Mesothelial cell of epicardium (in vitro differentiated cells): ENCODE measurements at regions not wholly inside any gene's neighbourhood (a gene's known extent, or its start where the extent isn't known, plus 50 kb on each side); places are given as distances from the start of the nearest gene placed in this dataset.

Experiments
- DNase-seq, 2 experiments: peaks; one replicate each; pipeline ENCODE4 v3.0.0; 2021; ENCODE audit warnings: low spot score in 2 of 2; ENCODE audit not compliant: unreplicated experiment in 2 of 2
- H3K27ac Mint-ChIP-seq: 2 replicates; pipeline ENCODE4 v1.8.0; 2021; ENCODE audit warnings: mixed read lengths
- H3K27me3 Mint-ChIP-seq: 2 replicates; pipeline ENCODE4 v1.8.0; 2021; ENCODE audit warnings: low read depth, mixed read lengths
- H3K36me3 Mint-ChIP-seq: 2 replicates; pipeline ENCODE4 v1.8.0; 2021; ENCODE audit warnings: mixed read lengths
- H3K4me1 Mint-ChIP-seq: 2 replicates; pipeline ENCODE4 v1.8.0; 2021; ENCODE audit warnings: mixed read lengths
- H3K4me3 Mint-ChIP-seq: 2 replicates; pipeline ENCODE4 v1.8.0; 2021; ENCODE audit warnings: mild to moderate bottlenecking, moderate library complexity, mixed read lengths
- H3K9me3 Mint-ChIP-seq: 2 replicates; pipeline ENCODE4 v1.8.0; 2021; ENCODE audit warnings: mixed read lengths
- TF ChIP-seq, protein P1 (sequence below): fragments of 200-600 bp; sonication (generic); IDR thresholded peaks from one replicate; pipeline ENCODE4 v1.5.0; 2021; ENCODE audit warnings: antibody characterized with exemption; ENCODE audit not compliant: unreplicated experiment

DNA sequence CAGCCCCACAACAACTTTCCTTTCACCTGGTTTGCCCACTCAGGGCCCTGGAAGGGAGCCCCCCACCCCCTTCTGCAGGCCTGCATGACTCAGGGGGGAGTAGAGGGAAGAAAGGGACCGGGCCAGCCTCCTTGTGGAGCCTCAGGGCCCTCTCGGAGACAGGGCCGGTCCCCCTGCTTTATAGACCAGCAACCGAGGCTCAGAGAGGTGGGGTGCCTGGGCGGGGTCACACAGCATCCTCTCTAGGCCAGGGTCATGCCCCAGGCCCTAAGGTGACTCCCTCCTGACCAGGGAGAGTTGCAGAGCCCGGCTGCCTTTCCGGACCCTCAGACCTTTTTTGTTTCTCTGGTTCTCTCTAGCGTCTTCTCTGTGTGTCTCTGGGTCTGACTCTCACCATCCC, 211.3 kb downstream of the TBC1D2B start:
- no peak for DNase-seq
- H3K4me3 Mint-ChIP-seq: no peak overlapping the region
- H3K4me1 Mint-ChIP-seq: peaks cover 39% of the 10 kb centered on the region
- TF ChIP-seq, protein P1, sequence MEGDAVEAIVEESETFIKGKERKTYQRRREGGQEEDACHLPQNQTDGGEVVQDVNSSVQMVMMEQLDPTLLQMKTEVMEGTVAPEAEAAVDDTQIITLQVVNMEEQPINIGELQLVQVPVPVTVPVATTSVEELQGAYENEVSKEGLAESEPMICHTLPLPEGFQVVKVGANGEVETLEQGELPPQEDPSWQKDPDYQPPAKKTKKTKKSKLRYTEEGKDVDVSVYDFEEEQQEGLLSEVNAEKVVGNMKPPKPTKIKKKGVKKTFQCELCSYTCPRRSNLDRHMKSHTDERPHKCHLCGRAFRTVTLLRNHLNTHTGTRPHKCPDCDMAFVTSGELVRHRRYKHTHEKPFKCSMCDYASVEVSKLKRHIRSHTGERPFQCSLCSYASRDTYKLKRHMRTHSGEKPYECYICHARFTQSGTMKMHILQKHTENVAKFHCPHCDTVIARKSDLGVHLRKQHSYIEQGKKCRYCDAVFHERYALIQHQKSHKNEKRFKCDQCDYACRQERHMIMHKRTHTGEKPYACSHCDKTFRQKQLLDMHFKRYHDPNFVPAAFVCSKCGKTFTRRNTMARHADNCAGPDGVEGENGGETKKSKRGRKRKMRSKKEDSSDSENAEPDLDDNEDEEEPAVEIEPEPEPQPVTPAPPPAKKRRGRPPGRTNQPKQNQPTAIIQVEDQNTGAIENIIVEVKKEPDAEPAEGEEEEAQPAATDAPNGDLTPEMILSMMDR: no peak
- H3K36me3 Mint-ChIP-seq: no peaks in the 10 kb centered on the region
- no peaks in the 10 kb centered on the region for H3K9me3 Mint-ChIP-seq
- H3K27me3 Mint-ChIP-seq: no peaks in the 10 kb centered on the region
- H3K27ac Mint-ChIP-seq: no peak overlapping the region

DNA sequence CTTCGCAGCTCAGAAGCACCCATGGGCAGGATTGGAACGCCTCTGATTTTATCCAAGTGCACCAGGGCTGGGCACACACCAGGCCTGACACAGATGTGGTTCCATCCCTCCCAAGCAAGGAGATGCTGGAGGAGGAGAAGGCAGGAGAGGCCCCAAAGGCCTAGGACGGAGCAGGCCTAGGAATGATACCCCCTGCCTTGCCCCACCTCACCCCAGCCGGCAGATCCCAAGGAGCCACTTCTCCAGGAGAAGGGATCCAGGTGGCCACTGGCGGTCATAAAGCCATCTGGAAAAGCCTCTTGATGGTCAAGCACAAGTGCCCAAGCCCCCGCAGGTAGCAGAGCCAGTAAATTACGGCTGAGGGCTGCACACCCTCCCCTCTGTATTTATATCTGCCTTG, 211.8 kb downstream of the TBC1D2B start:
- no peak overlapping the region for H3K27ac Mint-ChIP-seq
- H3K27me3 Mint-ChIP-seq: no peaks in the 10 kb centered on the region
- no peak for DNase-seq
- H3K4me1 Mint-ChIP-seq: peaks cover 39% of the 10 kb centered on the region
- no peak overlapping the region for H3K4me3 Mint-ChIP-seq
- TF ChIP-seq, protein P1: no peak
- H3K9me3 Mint-ChIP-seq: no peaks in the 10 kb centered on the region
- no peaks in the 10 kb centered on the region for H3K36me3 Mint-ChIP-seq

DNA sequence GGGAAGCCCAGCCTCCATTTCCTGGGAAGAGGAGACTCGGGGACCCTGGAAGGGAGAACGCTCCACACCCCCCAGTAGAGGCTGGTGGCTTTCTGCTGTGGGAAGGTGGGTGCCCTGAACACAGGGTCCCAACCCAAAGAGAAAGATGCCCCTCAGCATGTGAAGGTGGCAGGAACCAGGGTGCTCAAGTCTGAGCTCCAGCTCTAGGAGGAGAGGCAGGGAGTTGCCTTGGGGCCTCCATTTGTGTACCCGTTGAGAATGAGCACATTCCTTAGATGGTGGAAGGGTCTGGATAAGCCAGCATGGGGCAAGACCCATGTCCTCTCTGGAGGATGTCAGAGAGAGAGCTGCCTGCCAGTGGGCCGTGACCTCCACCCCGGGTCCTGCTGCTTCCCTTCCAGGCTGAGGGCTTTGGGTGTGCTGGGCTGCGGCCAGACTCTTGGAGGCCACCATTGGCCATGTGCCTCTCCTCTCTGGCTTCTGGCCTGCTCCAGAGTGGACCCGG, 212.4 kb downstream of the TBC1D2B start:
- Mint-ChIP-seq H3K4me1 (peaks cover 39% of the 10 kb centered on the region), H3K27ac (no peak overlapping the region), H3K9me3 (no peaks in the 10 kb centered on the region), H3K36me3 (no peaks in the 10 kb centered on the region), H3K4me3 (no peak overlapping the region), H3K27me3 (no peaks in the 10 kb centered on the region)
- TF ChIP-seq, protein P1: no peak
- no peak for DNase-seq

DNA sequence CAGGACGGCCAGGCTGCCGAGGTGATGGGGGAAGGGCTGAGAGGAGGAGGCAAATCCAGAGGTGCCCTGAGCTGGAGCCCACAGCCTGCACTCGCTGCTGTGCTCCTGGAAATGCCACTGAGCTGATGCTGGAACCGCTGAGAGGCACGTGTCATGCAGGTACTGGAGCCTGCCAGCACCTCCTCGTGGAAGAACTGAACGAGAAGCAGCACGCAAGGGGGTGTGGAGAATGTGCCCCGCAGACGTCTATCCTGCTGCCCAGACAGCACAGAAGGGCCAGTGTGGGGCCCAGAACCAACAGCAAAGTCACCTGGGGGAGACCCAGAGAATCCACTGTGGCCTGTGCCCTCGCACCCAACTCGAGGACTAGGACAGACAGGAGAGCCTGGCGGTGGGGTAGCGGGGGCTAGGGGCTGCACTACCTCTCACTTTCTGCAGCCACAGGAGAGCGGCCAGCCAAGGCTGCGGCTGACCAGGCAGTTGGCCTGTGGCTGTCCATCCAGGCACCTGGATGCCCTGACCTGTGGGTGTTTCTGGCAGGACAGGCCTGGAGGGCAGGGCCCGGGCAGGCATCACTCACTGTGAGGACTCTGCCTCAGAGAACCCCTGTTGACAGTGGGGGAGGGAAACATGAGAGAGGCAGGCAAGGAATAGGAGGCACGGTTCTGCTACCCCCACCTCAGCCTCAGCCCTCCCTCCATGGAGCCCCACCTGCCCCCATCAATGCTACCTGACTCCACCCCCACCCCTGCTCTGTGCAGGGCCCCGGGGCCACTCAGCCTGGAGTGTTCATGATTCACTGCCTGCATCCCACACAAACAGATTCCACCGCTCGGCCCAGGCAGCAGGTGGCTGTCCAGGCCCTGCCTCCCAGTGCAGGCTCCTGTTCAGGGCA, 213.1 kb downstream of the TBC1D2B start:
- Mint-ChIP-seq H3K27me3 (no peaks in the 10 kb centered on the region), H3K27ac (no peak overlapping the region), H3K4me3 (no peak overlapping the region), H3K9me3 (no peaks in the 10 kb centered on the region), H3K36me3 (no peaks in the 10 kb centered on the region), H3K4me1 (peaks cover 37% of the 10 kb centered on the region)
- DNase-seq: no peak
- TF ChIP-seq, protein P1: no peak

DNA sequence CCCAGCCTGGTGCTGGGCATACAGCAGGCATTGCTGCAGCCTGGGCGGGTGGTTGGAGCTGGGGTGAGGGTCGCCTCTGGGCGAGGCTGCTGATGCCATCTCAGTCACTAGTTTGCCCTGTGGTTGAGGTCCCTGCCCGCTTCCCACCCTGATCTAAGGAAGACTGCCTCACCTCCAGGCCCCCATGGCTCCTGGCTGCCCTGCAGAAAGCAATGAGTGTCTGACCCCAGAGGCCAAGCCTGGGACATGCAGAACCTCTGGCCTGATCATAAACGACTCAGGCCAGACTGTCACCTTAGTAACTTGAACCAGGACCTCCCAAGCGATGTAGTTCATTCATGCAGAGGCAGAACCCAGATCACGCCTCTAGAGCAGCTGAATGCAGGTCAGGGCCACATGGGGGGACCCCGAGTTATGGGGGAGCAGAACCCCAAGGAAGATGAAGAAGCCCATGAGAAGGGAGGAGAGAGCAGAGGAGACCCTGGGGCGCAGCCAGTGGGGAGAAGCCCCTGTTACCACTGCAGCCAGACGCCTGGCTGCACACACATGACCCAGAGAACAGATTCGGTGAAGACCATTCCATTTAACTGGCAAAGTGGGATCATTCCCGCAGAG, 213.9 kb downstream of the TBC1D2B start:
- H3K36me3 Mint-ChIP-seq: no peaks in the 10 kb centered on the region
- peaks cover 34% of the 10 kb centered on the region for H3K4me1 Mint-ChIP-seq
- no peak overlapping the region for H3K4me3 Mint-ChIP-seq
- H3K9me3 Mint-ChIP-seq: no peaks in the 10 kb centered on the region
- no peaks in the 10 kb centered on the region for H3K27me3 Mint-ChIP-seq
- no peak for DNase-seq
- TF ChIP-seq, protein P1: no peak
- no peak overlapping the region for H3K27ac Mint-ChIP-seq
